CD4-positive, alpha-beta memory T cell (primary cell): ENCODE measurements at regions not wholly inside any gene's neighbourhood (a gene's known extent, or its start where the extent isn't known, plus 50 kb on each side); places are given as distances from the start of the nearest gene placed in this dataset.
"Not testable (repeated sequence)": the region's sequence is repeated elsewhere in the genome, so short reads cannot be mapped to it uniquely, and the experiment has no call there.

Experiments
- CTCF ChIA-PET: fragments of 350-600 bp; sonication (Branson Sonifier 250); formaldehyde crosslinking; loops from one replicate; lab custom pipeline; 2021; ENCODE audit warnings: inconsistent platforms; ENCODE audit not compliant: partially characterized antibody; lab: Charles Lee
- POLR2A ChIA-PET: fragments of 350-600 bp; sonication (Branson Sonifier 250); formaldehyde crosslinking; loops from one replicate; lab custom pipeline; 2021; ENCODE audit not compliant: partially characterized antibody; lab: Charles Lee
- DNase-seq, 5 donors: peaks; one replicate each; pipeline versions ENCODE4 v3.0.0 to v3.0.0-alpha.2; 2020 to 2022; ENCODE audit warnings: mixed read lengths in 1 of 5
- H3K27ac ChIP-seq: one replicate; pipeline ENCODE4 v1.7.0; 2013; ENCODE audit warnings: low read depth, low read length
- H3K27me3 ChIP-seq: 2 replicates; pipeline ENCODE4 v1.7.0; 2013; ENCODE audit warnings: mild to moderate bottlenecking, low read length, moderate library complexity; ENCODE audit not compliant: insufficient read depth
- H3K36me3 ChIP-seq: 2 replicates; pipeline ENCODE4 v1.7.0; 2013; ENCODE audit warnings: mild to moderate bottlenecking, low read length, moderate library complexity; ENCODE audit not compliant: insufficient read depth
- H3K4me1 ChIP-seq: 2 replicates; pipeline ENCODE4 v1.7.0; 2013; ENCODE audit warnings: mild to moderate bottlenecking, low read length, moderate library complexity; ENCODE audit not compliant: insufficient read depth
- H3K4me3 ChIP-seq, 2 donors: one replicate each; pipeline ENCODE4 v1.7.0; 2013; ENCODE audit warnings: low read length in 2 of 2, mild to moderate bottlenecking in 1 of 2
- H3K9me3 ChIP-seq, 2 donors: one replicate each; pipeline ENCODE4 v1.7.0; 2013; ENCODE audit warnings: low read length in 2 of 2, control low read depth in 1 of 2; ENCODE audit not compliant: control insufficient read depth in 1 of 2
- H3K27ac Mint-ChIP-seq, 7 donors: one replicate each; pipeline ENCODE4 v1.8.0; 2020 to 2021; ENCODE audit warnings: mixed read lengths in 7 of 7, mild to moderate bottlenecking in 6 of 7, inconsistent platforms in 3 of 7, moderate library complexity in 3 of 7
- H3K27me3 Mint-ChIP-seq, 2 donors: one replicate each; pipeline ENCODE4 v1.8.0; 2020 to 2021; ENCODE audit warnings: mixed read lengths in 2 of 2
- H3K36me3 Mint-ChIP-seq, 2 donors: one replicate each; pipeline ENCODE4 v1.8.0; 2020 to 2021; ENCODE audit warnings: mixed read lengths in 2 of 2, inconsistent platforms in 1 of 2, mild to moderate bottlenecking in 1 of 2
- H3K4me1 Mint-ChIP-seq, 4 donors: one replicate each; pipeline ENCODE4 v1.8.0; 2020 to 2021; ENCODE audit warnings: mixed read lengths in 4 of 4, mild to moderate bottlenecking in 1 of 4
- H3K4me3 Mint-ChIP-seq, 8 donors: one replicate each; pipeline ENCODE4 v1.8.0; 2020 to 2021; ENCODE audit warnings: mixed read lengths in 8 of 8, mild to moderate bottlenecking in 7 of 8, moderate library complexity in 6 of 8, inconsistent platforms in 3 of 8
- H3K9me3 Mint-ChIP-seq, 8 donors: one replicate each; pipeline ENCODE4 v1.8.0; 2020 to 2021; ENCODE audit warnings: mixed read lengths in 8 of 8, mild to moderate bottlenecking in 5 of 8, inconsistent platforms in 3 of 8, moderate library complexity in 1 of 8
- intact Hi-C: fragments of 100-400 bp; cut with micrococcal nuclease; formaldehyde crosslinking; loops from one replicate; pipeline ENCODE4 v1.15.1; 2023

DNA sequence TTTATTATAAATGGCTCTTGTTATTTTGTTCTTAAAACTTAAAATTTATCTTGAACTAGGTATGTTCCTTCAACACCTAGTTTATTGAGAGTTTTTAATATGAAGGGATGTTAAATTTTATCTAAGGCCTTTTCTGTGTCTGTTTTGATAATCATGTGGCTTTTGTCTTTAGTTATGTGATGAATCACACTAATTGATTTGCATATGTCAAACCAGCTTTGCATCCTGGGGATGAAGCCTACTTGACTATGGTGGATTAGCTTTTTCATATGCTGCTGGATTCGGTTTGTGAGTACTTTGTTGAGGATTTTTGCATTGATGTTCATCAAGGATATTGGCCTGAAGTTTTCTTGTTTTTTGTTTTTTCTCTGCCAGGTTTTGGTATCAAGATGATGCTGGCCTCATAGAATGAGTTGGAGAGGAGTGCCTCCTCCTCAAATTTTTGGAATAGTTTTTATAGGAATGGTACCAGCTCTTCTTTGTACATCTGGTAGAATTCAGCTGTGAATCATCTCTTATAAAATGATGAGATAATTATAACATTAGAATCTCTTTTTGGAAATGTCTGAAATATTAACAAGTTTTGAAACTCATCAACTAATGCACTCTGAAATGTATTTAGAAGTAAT is 78.7 kb upstream of the AGR3 start:
- H3K36me3 Mint-ChIP-seq, result peaks cover 0 to 3% of the 10 kb centered on the region in 2 donors
- H3K9me3 Mint-ChIP-seq, result peaks cover 1 to 8% (median 5%) of the 10 kb centered on the region in 8 donors
- no peak overlapping the region for H3K27ac ChIP-seq
- no peaks in the 10 kb centered on the region for H3K9me3 ChIP-seq
- no peak overlapping the region for H3K4me3 ChIP-seq
- H3K27ac Mint-ChIP-seq, result no peak overlapping the region
- H3K4me3 Mint-ChIP-seq, result no peak overlapping the region
- CTCF ChIA-PET, result no interaction called here
- DNase-seq, result no peak
- no peaks in the 10 kb centered on the region for H3K4me1 Mint-ChIP-seq
- H3K4me1 ChIP-seq, result no peaks in the 10 kb centered on the region
- H3K27me3 Mint-ChIP-seq, result peaks cover 0 to 1% of the 10 kb centered on the region in 2 donors
- intact Hi-C loops, result no loop called here
- no peaks in the 10 kb centered on the region for H3K36me3 ChIP-seq
- POLR2A ChIA-PET, result no interaction called here
- H3K27me3 ChIP-seq, result no peaks in the 10 kb centered on the region

DNA sequence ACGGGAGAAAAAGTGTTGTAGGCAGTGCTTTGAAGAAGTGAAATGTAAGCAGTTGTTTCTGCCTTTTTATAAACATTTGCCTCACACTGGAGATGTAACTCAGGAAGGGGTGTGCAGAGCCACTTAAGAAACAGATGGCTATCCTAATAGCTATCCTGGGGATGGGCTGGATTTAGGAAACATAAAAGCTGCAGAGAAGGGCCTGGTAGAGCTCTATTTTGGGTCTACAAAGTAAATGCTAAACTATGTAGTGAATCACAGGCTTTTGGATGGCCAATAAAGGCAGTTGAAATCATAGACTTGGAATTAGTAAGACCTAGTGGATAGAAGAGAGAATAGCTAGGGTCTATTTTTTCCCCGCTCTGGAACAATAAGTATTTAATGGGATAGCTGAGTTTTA is 79.9 kb upstream of the AGR3 start:
- CTCF ChIA-PET, result interaction anchor here (1.1 to 2.2 kb wide), 3 partner anchors 11 to 44 kb away, joined by 4 to 6 read pairs (median 4); no protein-coding TSS in a partner anchor
- H3K27ac ChIP-seq, result no peak overlapping the region

GRCh38 chr7:16963044-16963443 is 81.3 kb upstream of the AGR3 start:
- Histone ChIP-seq H3K27ac (no peak overlapping the region), H3K27me3 (no peaks in the 10 kb centered on the region), H3K36me3 (no peaks in the 10 kb centered on the region), H3K4me3 (no peak overlapping the region), H3K9me3 (no peaks in the 10 kb centered on the region), H3K4me1 (no peaks in the 10 kb centered on the region)
- CTCF ChIA-PET, result interaction anchor here (0.6 to 2.2 kb wide), 3 partner anchors 17 to 56 kb away, joined by 3 to 6 read pairs (median 4); no protein-coding TSS in a partner anchor
- Mint-ChIP-seq H3K36me3 (peaks cover 0 to 4% of the 10 kb centered on the region in 2 donors), H3K4me3 (no peak overlapping the region), H3K4me1 (no peaks in the 10 kb centered on the region), H3K27me3 (peaks cover 1 to 4% of the 10 kb centered on the region in 2 donors), H3K27ac (no peak overlapping the region), H3K9me3 (peaks cover 2 to 9% (median 5%) of the 10 kb centered on the region in 8 donors)
- peak in 1 of 5 donors; percentile 20 for DNase-seq
- POLR2A ChIA-PET, result no interaction called here
- intact Hi-C loops, result no loop called here

More for the DNA sequence above, 79.9 kb upstream of the AGR3 start:
- Mint-ChIP-seq H3K9me3 (peaks cover 2 to 9% (median 5%) of the 10 kb centered on the region in 8 donors), H3K4me3 (no peak overlapping the region), H3K36me3 (peaks cover 0 to 4% of the 10 kb centered on the region in 2 donors), H3K27me3 (peaks cover 0 to 4% of the 10 kb centered on the region in 2 donors), H3K27ac (no peak overlapping the region), H3K4me1 (no peaks in the 10 kb centered on the region)
- no peak for DNase-seq
- Histone ChIP-seq H3K9me3 (no peaks in the 10 kb centered on the region), H3K27me3 (no peaks in the 10 kb centered on the region), H3K4me3 (no peak overlapping the region), H3K36me3 (no peaks in the 10 kb centered on the region), H3K4me1 (no peaks in the 10 kb centered on the region)
- intact Hi-C loops, result no loop called here
- POLR2A ChIA-PET, result no interaction called here

DNA sequence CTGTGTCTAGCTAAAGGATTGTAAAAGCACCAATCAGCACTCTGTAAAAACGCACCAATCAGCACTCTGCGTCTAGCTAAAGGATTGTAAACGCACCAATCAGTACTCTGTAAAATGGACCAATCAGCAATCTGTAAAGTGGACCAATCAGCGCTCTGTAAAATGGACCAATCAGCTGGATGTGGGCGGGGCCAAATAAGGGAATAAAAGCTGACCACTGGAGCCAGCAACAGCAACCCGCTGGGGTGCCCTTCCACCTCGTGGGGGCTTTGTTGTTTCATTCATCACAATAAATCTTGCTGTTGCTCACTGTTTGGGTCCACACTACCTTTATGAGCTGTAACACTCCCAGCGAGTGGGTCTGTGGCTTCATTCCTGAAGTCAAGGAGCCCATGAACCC is 83.9 kb upstream of the AGR3 start:
- H3K27me3 Mint-ChIP-seq, intact Hi-C loops, H3K9me3 ChIP-seq, H3K9me3 Mint-ChIP-seq, H3K27ac Mint-ChIP-seq, H3K27me3 ChIP-seq, POLR2A ChIA-PET, DNase-seq, H3K4me3 Mint-ChIP-seq, H3K27ac ChIP-seq, H3K4me1 Mint-ChIP-seq, H3K4me3 ChIP-seq, H3K4me1 ChIP-seq, H3K36me3 Mint-ChIP-seq, H3K36me3 ChIP-seq: not testable (repeated sequence)
- CTCF ChIA-PET, result interaction anchor here (0.7 kb wide), 1 partner anchor 1354 kb away, joined by 3 read pairs; no protein-coding TSS in a partner anchor

- Mint-ChIP-seq H3K4me1 (no peaks in the 10 kb centered on the region), H3K9me3 (peaks cover 0 to 7% (median 2%) of the 10 kb centered on the region in 8 donors), H3K27ac (no peak overlapping the region), H3K27me3 (peaks cover 3 to 4% of the 10 kb centered on the region in 2 donors), H3K36me3 (peaks cover 0 to 4% of the 10 kb centered on the region in 2 donors), H3K4me3 (no peak overlapping the region)
- ChIA-PET POLR2A (no interaction called here), CTCF (no interaction called here)
- intact Hi-C loops, result no loop called here
- no peak for DNase-seq
- H3K4me3 ChIP-seq, result no peak overlapping the region
- H3K27me3 ChIP-seq, result no peaks in the 10 kb centered on the region
- H3K27ac ChIP-seq, result no peak overlapping the region
- H3K4me1 ChIP-seq, result no peaks in the 10 kb centered on the region
- H3K9me3 ChIP-seq, result no peaks in the 10 kb centered on the region
- no peaks in the 10 kb centered on the region for H3K36me3 ChIP-seq
Observed at GRCh38 chr7:16967300-16967811, 85.6 kb upstream of the AGR3 start.

DNA sequence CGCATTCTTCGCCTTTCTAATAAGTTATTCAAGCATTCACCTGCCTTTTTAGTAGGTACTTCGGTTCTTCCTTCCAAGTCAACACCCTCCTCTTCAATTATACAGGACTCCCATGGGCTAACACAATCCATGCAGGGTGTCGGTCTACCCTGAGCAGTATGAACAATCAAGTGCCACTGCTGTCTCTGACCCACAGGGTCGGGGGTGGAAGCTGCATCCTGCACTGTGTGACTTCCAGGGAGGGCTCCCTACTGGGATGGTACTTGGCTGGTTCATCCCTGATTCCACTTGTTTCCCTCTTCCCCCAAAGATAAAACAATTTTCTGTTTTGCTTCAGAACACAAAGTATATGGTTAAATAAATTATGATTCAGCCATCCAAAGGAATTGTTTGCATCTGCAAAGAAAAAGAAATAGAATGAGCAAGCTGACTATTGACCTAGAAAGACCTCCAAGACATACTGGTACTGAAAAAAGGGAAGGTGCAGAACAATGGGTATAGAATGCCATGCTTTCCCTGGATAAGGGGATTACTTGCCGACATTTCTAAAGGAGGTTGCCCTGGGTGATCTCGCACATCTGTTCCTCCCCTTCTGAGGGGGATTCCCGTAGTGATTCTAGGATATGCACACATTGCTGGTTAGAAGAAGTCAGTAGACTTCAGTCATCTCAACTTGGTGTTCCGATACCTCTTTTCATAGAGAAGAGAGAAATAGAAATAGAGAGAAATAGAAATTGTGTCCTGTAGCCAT is 89.1 kb upstream of the AGR3 start:
- Mint-ChIP-seq H3K9me3 (no peaks in the 10 kb centered on the region), H3K27ac (no peak overlapping the region), H3K4me3 (no peak overlapping the region), H3K36me3 (no peaks in the 10 kb centered on the region), H3K4me1 (peaks cover 4 to 5% (median 5%) of the 10 kb centered on the region in 4 donors), H3K27me3 (peaks cover 3% of the 10 kb centered on the region in 2 donors)
- H3K27me3 ChIP-seq, result no peaks in the 10 kb centered on the region
- H3K4me3 ChIP-seq, result no peak overlapping the region
- no peaks in the 10 kb centered on the region for H3K36me3 ChIP-seq
- H3K9me3 ChIP-seq, result no peaks in the 10 kb centered on the region
- CTCF ChIA-PET, result interaction anchor here (1.2 kb wide), 1 partner anchor 12 kb away, joined by 3 read pairs; no protein-coding TSS in a partner anchor
- DNase-seq, result no peak
- no peaks in the 10 kb centered on the region for H3K4me1 ChIP-seq
- intact Hi-C loops, result no loop called here
- POLR2A ChIA-PET, result no interaction called here
- no peak overlapping the region for H3K27ac ChIP-seq

DNA sequence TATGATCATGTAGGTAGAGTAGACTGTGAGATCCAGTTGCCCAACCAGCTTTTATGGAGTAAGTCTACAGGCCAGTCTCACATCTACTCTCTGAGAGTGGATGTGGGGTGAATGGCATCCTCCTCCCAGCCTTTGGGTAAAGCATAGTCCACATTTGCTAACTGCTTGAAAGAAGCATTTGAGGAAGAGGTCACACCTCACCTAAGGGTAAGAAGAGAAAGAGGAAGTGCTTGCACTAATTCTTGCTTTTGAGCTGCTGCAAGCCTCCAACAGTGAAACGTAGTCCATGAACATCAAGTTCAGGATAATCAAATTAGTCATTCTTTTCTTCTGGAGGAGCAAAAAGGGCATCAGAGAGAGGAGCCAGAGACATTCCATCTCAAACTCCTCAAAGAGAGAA is 93.9 kb upstream of the AGR3 start:
- DNase-seq, result no peak
- intact Hi-C loops, result no loop called here
- no peaks in the 10 kb centered on the region for H3K27me3 Mint-ChIP-seq
- no peaks in the 10 kb centered on the region for H3K27me3 ChIP-seq
- H3K4me1 Mint-ChIP-seq, result peaks cover 5 to 8% (median 7%) of the 10 kb centered on the region in 4 donors
- H3K4me3 Mint-ChIP-seq, result no peak overlapping the region
- ChIA-PET CTCF (no interaction called here), POLR2A (no interaction called here)
- no peaks in the 10 kb centered on the region for H3K4me1 ChIP-seq
- no peaks in the 10 kb centered on the region for H3K36me3 ChIP-seq
- H3K9me3 ChIP-seq, result no peaks in the 10 kb centered on the region
- H3K27ac ChIP-seq, result no peak overlapping the region
- no peak overlapping the region for H3K4me3 ChIP-seq
- no peaks in the 10 kb centered on the region for H3K36me3 Mint-ChIP-seq
- no peak overlapping the region for H3K27ac Mint-ChIP-seq
- no peaks in the 10 kb centered on the region for H3K9me3 Mint-ChIP-seq
